Mammary epithelial cell (primary cell): ENCODE measurements at regions not wholly inside any gene's neighbourhood (a gene's known extent, or its start where the extent isn't known, plus 50 kb on each side); places are given as distances from the start of the nearest gene placed in this dataset.

ENCODE experiments used
- EZH2 ChIP-seq: IDR thresholded peaks from 2 replicates; pipeline ENCODE4 v1.6.1; 2012; ENCODE audit warnings: low read length, inconsistent platforms, borderline replicate concordance
- TF ChIP-seq, protein P1 (sequence below), 2 donors: IDR thresholded peaks in 1 of 2; conservative IDR thresholded peaks in 1 of 2; 2 replicates each; pipeline ENCODE4 v1.5.1; 2011 to 2012; ENCODE audit warnings: inconsistent platforms in 2 of 2, low read length in 2 of 2, mild to moderate bottlenecking in 2 of 2, control low read depth in 1 of 2, low read depth in 1 of 2; ENCODE audit not compliant: insufficient read depth in 1 of 2; ENCODE audit errors: extremely low read depth in 1 of 2

- TF ChIP-seq, protein P1, sequence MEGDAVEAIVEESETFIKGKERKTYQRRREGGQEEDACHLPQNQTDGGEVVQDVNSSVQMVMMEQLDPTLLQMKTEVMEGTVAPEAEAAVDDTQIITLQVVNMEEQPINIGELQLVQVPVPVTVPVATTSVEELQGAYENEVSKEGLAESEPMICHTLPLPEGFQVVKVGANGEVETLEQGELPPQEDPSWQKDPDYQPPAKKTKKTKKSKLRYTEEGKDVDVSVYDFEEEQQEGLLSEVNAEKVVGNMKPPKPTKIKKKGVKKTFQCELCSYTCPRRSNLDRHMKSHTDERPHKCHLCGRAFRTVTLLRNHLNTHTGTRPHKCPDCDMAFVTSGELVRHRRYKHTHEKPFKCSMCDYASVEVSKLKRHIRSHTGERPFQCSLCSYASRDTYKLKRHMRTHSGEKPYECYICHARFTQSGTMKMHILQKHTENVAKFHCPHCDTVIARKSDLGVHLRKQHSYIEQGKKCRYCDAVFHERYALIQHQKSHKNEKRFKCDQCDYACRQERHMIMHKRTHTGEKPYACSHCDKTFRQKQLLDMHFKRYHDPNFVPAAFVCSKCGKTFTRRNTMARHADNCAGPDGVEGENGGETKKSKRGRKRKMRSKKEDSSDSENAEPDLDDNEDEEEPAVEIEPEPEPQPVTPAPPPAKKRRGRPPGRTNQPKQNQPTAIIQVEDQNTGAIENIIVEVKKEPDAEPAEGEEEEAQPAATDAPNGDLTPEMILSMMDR (conservative IDR thresholded peaks at IDR 0.05 in 1 of 2, IDR thresholded peaks at IDR 0.05 in 1 of 2; ENCODE audit: extremely low read depth in 1 of 2, insufficient read depth in 1 of 2, low read depth in 1 of 2, low read length in 2 of 2) = no peak
- TF ChIP-seq EZH2 = no peak
Measured at GRCh38 chr10:29829776-29830175, 195.0 kb upstream of the SVIL start.
